Osteoblast (primary cell): ENCODE measurements at regions not wholly inside any gene's neighbourhood (a gene's known extent, or its start where the extent isn't known, plus 50 kb on each side); places are given as distances from the start of the nearest gene placed in this dataset.

Experiments
- DNase-seq: peaks from one replicate; pipeline ENCODE4 v3.0.0; 2011; ENCODE audit warnings: low spot score, mixed read lengths; ENCODE audit not compliant: insufficient read length; ENCODE audit errors: missing footprints
- H2AFZ ChIP-seq: 2 replicates; pipeline ENCODE4 v1.6.0; 2011; ENCODE audit warnings: mild to moderate bottlenecking, low read length
- H3K27ac ChIP-seq: 2 replicates; pipeline ENCODE4 v1.5.1; 2011; ENCODE audit warnings: mild to moderate bottlenecking, low read depth, low read length, moderate library complexity
- H3K27me3 ChIP-seq: 2 replicates; pipeline ENCODE4 v1.6.0; 2012; ENCODE audit warnings: mild to moderate bottlenecking, control low read depth, inconsistent platforms, low read length, moderate library complexity; ENCODE audit not compliant: insufficient read depth
- H3K36me3 ChIP-seq: 2 replicates; pipeline ENCODE4 v1.5.1; 2011; ENCODE audit warnings: mild to moderate bottlenecking, low read length, control low read depth, moderate library complexity; ENCODE audit not compliant: insufficient read depth
- H3K4me1 ChIP-seq: 2 replicates; pipeline ENCODE4 v1.5.1; 2011; ENCODE audit warnings: mild to moderate bottlenecking, low read length, control low read depth, moderate library complexity; ENCODE audit not compliant: insufficient read depth
- H3K4me2 ChIP-seq: 2 replicates; pipeline ENCODE4 v1.6.0; 2011; ENCODE audit warnings: mild to moderate bottlenecking, low read length; ENCODE audit not compliant: insufficient read depth
- H3K4me3 ChIP-seq: fragments of 200-600 bp; sonication (generic); 3 replicates; pipeline ENCODE4 v1.5.1; 2012; ENCODE audit warnings: mild to moderate bottlenecking, low read length, inconsistent platforms; ENCODE audit not compliant: insufficient read depth
- H3K79me2 ChIP-seq: 2 replicates; pipeline ENCODE4 v1.6.0; 2012; ENCODE audit warnings: mild to moderate bottlenecking, low read length, control low read depth, inconsistent platforms; ENCODE audit not compliant: insufficient read depth
- H3K9me3 ChIP-seq: 2 replicates; pipeline ENCODE4 v1.5.1; 2011; ENCODE audit warnings: low read depth, low read length, control low read depth
- H4K20me1 ChIP-seq: 2 replicates; pipeline ENCODE4 v1.6.0; 2012; ENCODE audit warnings: mild to moderate bottlenecking, low read length, control low read depth; ENCODE audit not compliant: insufficient read depth
- CTCF ChIP-seq: IDR thresholded peaks from 2 replicates; pipeline ENCODE4 v1.5.1; 2011; ENCODE audit warnings: mild to moderate bottlenecking, low read depth, low read length, moderate library complexity; ENCODE audit errors: extremely low read depth

GRCh38 chr12:60252359-60253096 lies 656.7 kb downstream of the SLC16A7 start:
- H3K27ac ChIP-seq, result no peak overlapping the region
- H3K4me2 ChIP-seq, result no peak overlapping the region
- no peak for TF ChIP-seq CTCF
- no peak overlapping the region for H3K4me3 ChIP-seq
- no peaks in the 10 kb centered on the region for H3K79me2 ChIP-seq
- no peak for DNase-seq
- H3K9me3 ChIP-seq, result no peaks in the 10 kb centered on the region
- H3K36me3 ChIP-seq, result no peaks in the 10 kb centered on the region
- no peaks in the 10 kb centered on the region for H3K27me3 ChIP-seq
- H2AFZ ChIP-seq, result no peak overlapping the region
- H3K4me1 ChIP-seq, result no peaks in the 10 kb centered on the region
- H4K20me1 ChIP-seq, result no peaks in the 10 kb centered on the region

- no peaks in the 10 kb centered on the region for H3K27me3 ChIP-seq
Measured at GRCh38 chr12:60255044-60255443, 659.2 kb downstream of the SLC16A7 start.

GRCh38 chr12:60257063-60257462 lies 661.2 kb downstream of the SLC16A7 start:
- DNase-seq, result no peak
- Histone ChIP-seq H4K20me1 (no peaks in the 10 kb centered on the region), H3K9me3 (no peaks in the 10 kb centered on the region), H3K4me1 (no peaks in the 10 kb centered on the region), H3K27me3 (no peaks in the 10 kb centered on the region), H3K4me3 (no peak overlapping the region), H3K27ac (no peak overlapping the region), H2AFZ (no peak overlapping the region), H3K36me3 (no peaks in the 10 kb centered on the region), H3K4me2 (no peak overlapping the region), H3K79me2 (no peaks in the 10 kb centered on the region)
- TF ChIP-seq CTCF, result no peak

More at GRCh38 chr12:60255044-60255443, 659.2 kb downstream of the SLC16A7 start:
- Histone ChIP-seq H2AFZ (no peak overlapping the region), H3K4me3 (no peak overlapping the region), H3K79me2 (no peaks in the 10 kb centered on the region), H3K27ac (no peak overlapping the region), H3K4me2 (no peak overlapping the region), H3K9me3 (no peaks in the 10 kb centered on the region), H3K4me1 (no peaks in the 10 kb centered on the region), H4K20me1 (no peaks in the 10 kb centered on the region), H3K36me3 (no peaks in the 10 kb centered on the region)
- no peak for DNase-seq
- TF ChIP-seq CTCF, result no peak

- DNase-seq, result no peak
Measured at GRCh38 chr12:60259225-60259624, 663.4 kb downstream of the SLC16A7 start.

More at GRCh38 chr12:60259225-60259624, 663.4 kb downstream of the SLC16A7 start:
- H4K20me1 ChIP-seq, result no peaks in the 10 kb centered on the region
- H3K36me3 ChIP-seq, result no peaks in the 10 kb centered on the region
- H3K4me1 ChIP-seq, result no peaks in the 10 kb centered on the region
- H3K27ac ChIP-seq, result no peak overlapping the region
- H3K4me3 ChIP-seq, result no peak overlapping the region
- H3K79me2 ChIP-seq, result no peaks in the 10 kb centered on the region
- H3K9me3 ChIP-seq, result no peaks in the 10 kb centered on the region
- no peak overlapping the region for H3K4me2 ChIP-seq
- no peak for TF ChIP-seq CTCF
- no peaks in the 10 kb centered on the region for H3K27me3 ChIP-seq
- no peak overlapping the region for H2AFZ ChIP-seq
